Breast epithelium (tissue), 4 donors: ENCODE measurements at regions not wholly inside any gene's neighbourhood (a gene's known extent, or its start where the extent isn't known, plus 50 kb on each side); places are given as distances from the start of the nearest gene placed in this dataset.

Experiments
- DNase-seq, 2 donors: peaks; one replicate each; pipeline ENCODE4 v3.0.0-alpha.2; 2019; ENCODE audit warnings: low spot score in 2 of 2
- H3K27ac ChIP-seq, 2 donors: fragments of 200-600 bp; sonication (generic) in 1 of 2; one replicate each; pipeline ENCODE4 v1.5.1; 2016 to 2019; ENCODE audit warnings: mild to moderate bottlenecking in 1 of 2
- H3K27me3 ChIP-seq, 2 donors: fragments of 200-600 bp; sonication (generic) in 1 of 2; one replicate each; pipeline versions ENCODE4 v1.5.1 to v1.6.0; 2017 to 2019; ENCODE audit warnings: control low read depth in 1 of 2, mild to moderate bottlenecking in 1 of 2
- H3K36me3 ChIP-seq: fragments of 200-600 bp; one replicate; pipeline ENCODE4 v1.5.1; 2019
- H3K4me1 ChIP-seq, 2 donors: fragments of 200-600 bp; sonication (generic); one replicate each; pipeline ENCODE4 v1.5.1; 2016 to 2019; ENCODE audit warnings: control low read depth in 1 of 2
- H3K4me3 ChIP-seq, 3 donors: fragments of 200-600 bp; sonication (generic); 1 replicate in 2 of 3; 2 replicates in 1 of 3; pipeline ENCODE4 v1.5.1; 2016 to 2019; ENCODE audit warnings: mild to moderate bottlenecking in 3 of 3, moderate library complexity in 2 of 3
- H3K9me3 ChIP-seq, 2 donors: fragments of 200-600 bp; sonication (generic) in 1 of 2; one replicate each; pipeline ENCODE4 v1.5.1; 2016 to 2019; ENCODE audit warnings: control low read depth in 1 of 2
- POLR2A ChIP-seq: fragments of 450-650 bp; IDR thresholded peaks from one replicate; pipeline ENCODE4 v1.6.1; 2016; ENCODE audit warnings: antibody characterized with exemption, mild to moderate bottlenecking, moderate library complexity
- POLR2AphosphoS5 ChIP-seq, 3 donors: sonication (generic); formaldehyde crosslinking; IDR thresholded peaks; one replicate each; pipeline ENCODE4 v1.6.1; 2017; ENCODE audit warnings: antibody characterized with exemption in 3 of 3
- intact Hi-C: fragments of 100-400 bp; cut with DNase I; formaldehyde crosslinking; loops from one replicate; pipeline ENCODE4 v1.15.1; 2023; ENCODE audit warnings: low total_unique reads
- TF ChIP-seq, protein P1 (sequence below), 3 donors: fragments of 450-650 bp; IDR thresholded peaks; one replicate each; pipeline ENCODE4 v1.5.1; 2016 to 2017; ENCODE audit warnings: antibody characterized with exemption in 3 of 3, mild to moderate bottlenecking in 3 of 3, moderate library complexity in 3 of 3

- no peak for DNase-seq
- no peaks in the 10 kb centered on the region for H3K4me1 ChIP-seq
- TF ChIP-seq POLR2A (no peak), POLR2AphosphoS5 (IDR thresholded peaks at IDR 0.05) (no peak)
- TF ChIP-seq, protein P1, sequence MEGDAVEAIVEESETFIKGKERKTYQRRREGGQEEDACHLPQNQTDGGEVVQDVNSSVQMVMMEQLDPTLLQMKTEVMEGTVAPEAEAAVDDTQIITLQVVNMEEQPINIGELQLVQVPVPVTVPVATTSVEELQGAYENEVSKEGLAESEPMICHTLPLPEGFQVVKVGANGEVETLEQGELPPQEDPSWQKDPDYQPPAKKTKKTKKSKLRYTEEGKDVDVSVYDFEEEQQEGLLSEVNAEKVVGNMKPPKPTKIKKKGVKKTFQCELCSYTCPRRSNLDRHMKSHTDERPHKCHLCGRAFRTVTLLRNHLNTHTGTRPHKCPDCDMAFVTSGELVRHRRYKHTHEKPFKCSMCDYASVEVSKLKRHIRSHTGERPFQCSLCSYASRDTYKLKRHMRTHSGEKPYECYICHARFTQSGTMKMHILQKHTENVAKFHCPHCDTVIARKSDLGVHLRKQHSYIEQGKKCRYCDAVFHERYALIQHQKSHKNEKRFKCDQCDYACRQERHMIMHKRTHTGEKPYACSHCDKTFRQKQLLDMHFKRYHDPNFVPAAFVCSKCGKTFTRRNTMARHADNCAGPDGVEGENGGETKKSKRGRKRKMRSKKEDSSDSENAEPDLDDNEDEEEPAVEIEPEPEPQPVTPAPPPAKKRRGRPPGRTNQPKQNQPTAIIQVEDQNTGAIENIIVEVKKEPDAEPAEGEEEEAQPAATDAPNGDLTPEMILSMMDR (IDR thresholded peaks at IDR 0.05) = no peak
- H3K36me3 ChIP-seq = no peaks in the 10 kb centered on the region
- no peaks in the 10 kb centered on the region for H3K9me3 ChIP-seq
- no peak overlapping the region for H3K4me3 ChIP-seq
- intact Hi-C loops = loop anchor here (5.0 kb wide), 1 partner anchor 348 kb away; no protein-coding TSS in a partner anchor
- H3K27ac ChIP-seq = no peak overlapping the region
- H3K27me3 ChIP-seq = peaks cover 0 to 9% of the 10 kb centered on the region in 2 donors
These were observed 562.2 kb upstream of the ZFHX3 start for GRCh38 chr16:73610160-73610559.

DNA sequence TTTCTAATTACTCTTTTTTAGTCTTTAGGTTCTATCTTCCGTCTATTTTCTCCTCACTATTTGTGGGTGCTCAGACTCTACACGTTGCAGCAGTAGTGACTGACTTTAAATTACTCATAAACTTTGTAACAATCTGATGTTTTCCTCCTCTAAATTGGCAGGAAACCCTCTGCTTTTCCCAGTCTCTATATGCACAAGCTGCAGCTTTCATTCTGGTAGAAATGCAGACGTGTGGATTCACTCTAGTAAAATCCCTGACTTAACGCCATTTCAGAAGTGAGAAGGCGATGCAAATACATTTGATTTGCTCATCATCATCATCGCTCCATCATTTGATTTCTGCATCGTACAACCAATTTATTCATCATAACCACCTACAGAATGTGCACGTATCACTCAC lies 561.0 kb upstream of the ZFHX3 start:
- H3K27ac ChIP-seq = no peak overlapping the region
- no peaks in the 10 kb centered on the region for H3K4me1 ChIP-seq

DNA sequence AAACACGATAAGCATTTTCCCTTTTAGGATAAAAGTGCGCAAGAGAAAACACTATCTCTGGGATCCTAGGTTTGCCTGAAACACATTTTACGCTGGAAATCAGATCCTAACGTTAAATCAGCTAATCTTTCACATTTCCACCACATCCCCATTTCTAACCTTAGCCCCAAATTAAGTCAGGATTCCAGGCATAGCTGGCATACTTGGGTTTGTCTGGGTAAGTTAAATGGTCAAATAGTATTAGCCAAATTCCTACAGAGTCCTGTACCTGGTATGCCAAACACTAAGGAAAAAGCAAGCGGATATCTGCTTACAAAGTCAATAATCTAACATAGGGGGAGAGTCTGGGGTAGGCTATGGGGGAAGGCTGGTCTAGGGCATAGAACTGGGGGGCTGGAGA lies 557.4 kb upstream of the ZFHX3 start:
- no peaks in the 10 kb centered on the region for H3K4me1 ChIP-seq
- intact Hi-C loops = no loop called here
- H3K36me3 ChIP-seq = no peaks in the 10 kb centered on the region
- no peaks in the 10 kb centered on the region for H3K9me3 ChIP-seq
- no peak overlapping the region for H3K4me3 ChIP-seq
- TF ChIP-seq POLR2AphosphoS5 (IDR thresholded peaks at IDR 0.05) = no peak
- TF ChIP-seq POLR2A = no peak
- TF ChIP-seq, protein P1 (IDR thresholded peaks at IDR 0.05) = no peak
- no peak overlapping the region for H3K27ac ChIP-seq
- DNase-seq = no peak
- H3K27me3 ChIP-seq = no peaks in the 10 kb centered on the region

More for the DNA sequence above, 561.0 kb upstream of the ZFHX3 start:
- H3K9me3 ChIP-seq = no peaks in the 10 kb centered on the region
- H3K27me3 ChIP-seq = peaks cover 0 to 6% of the 10 kb centered on the region in 2 donors
- intact Hi-C loops = no loop called here
- H3K36me3 ChIP-seq = no peaks in the 10 kb centered on the region
- TF ChIP-seq, protein P1 (IDR thresholded peaks at IDR 0.05) = no peak
- no peak overlapping the region for H3K4me3 ChIP-seq
- DNase-seq = no peak

- no peaks in the 10 kb centered on the region for H3K9me3 ChIP-seq
- H3K27ac ChIP-seq = no peak overlapping the region
- H3K4me3 ChIP-seq = no peak overlapping the region
- no peak for DNase-seq
- intact Hi-C loops = no loop called here
- no peaks in the 10 kb centered on the region for H3K4me1 ChIP-seq
- TF ChIP-seq POLR2AphosphoS5 (IDR thresholded peaks at IDR 0.05) (no peak), POLR2A (no peak)
- TF ChIP-seq, protein P1 (IDR thresholded peaks at IDR 0.05) = no peak
- no peaks in the 10 kb centered on the region for H3K27me3 ChIP-seq
- no peaks in the 10 kb centered on the region for H3K36me3 ChIP-seq
These were observed 554.0 kb upstream of the ZFHX3 start for GRCh38 chr16:73601911-73602310.

DNA sequence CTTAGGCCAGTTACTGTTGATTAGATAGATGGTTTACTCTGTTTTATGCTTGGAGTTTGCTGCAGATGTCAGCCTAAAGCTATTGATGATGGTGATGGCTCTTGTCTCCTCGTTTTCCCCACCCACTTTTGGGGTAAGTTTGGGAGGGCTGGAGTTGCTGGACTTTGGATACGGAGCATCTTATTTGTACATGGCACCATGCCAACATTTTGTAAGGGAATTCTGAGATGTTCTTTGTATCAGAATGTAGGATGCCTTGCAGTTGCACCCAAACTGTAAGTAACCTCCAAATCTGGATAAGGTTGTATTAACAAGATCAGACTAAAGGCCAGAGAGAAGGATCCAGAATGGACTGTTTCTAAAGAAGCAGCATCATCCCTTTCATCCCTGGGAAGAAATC lies 551.9 kb upstream of the ZFHX3 start:
- intact Hi-C loops = no loop called here
- no peak for DNase-seq
- no peaks in the 10 kb centered on the region for H3K36me3 ChIP-seq
- H3K27ac ChIP-seq = no peak overlapping the region
- TF ChIP-seq, protein P1 (IDR thresholded peaks at IDR 0.05) = no peak
- TF ChIP-seq POLR2A = no peak
- TF ChIP-seq POLR2AphosphoS5 (IDR thresholded peaks at IDR 0.05) = no peak
- no peaks in the 10 kb centered on the region for H3K27me3 ChIP-seq
- H3K4me3 ChIP-seq = no peak overlapping the region
- H3K9me3 ChIP-seq = no peaks in the 10 kb centered on the region
- H3K4me1 ChIP-seq = no peaks in the 10 kb centered on the region
